Mesenchymal stem cell (in vitro differentiated cells and primary cell): ENCODE measurements at regions not wholly inside any gene's neighbourhood (a gene's known extent, or its start where the extent isn't known, plus 50 kb on each side); places are given as distances from the start of the nearest gene placed in this dataset.

Experiments
- DNase-seq: peaks from one replicate; pipeline ENCODE4 v3.0.0-alpha.2; 2013
- H2AFZ ChIP-seq: one replicate; pipeline ENCODE4 v1.6.1; 2013; ENCODE audit warnings: low read depth, mild to moderate bottlenecking, control low read depth, inconsistent platforms, low read length, moderate library complexity
- H2AK5ac ChIP-seq: 2 replicates; pipeline ENCODE4 v1.6.1; 2013; ENCODE audit warnings: low read length, moderate library complexity, mild to moderate bottlenecking, inconsistent platforms; ENCODE audit not compliant: severe bottlenecking
- H2BK120ac ChIP-seq: one replicate; pipeline ENCODE4 v1.6.1; 2013; ENCODE audit warnings: low read depth, mild to moderate bottlenecking, inconsistent platforms, low read length, moderate library complexity
- H2BK12ac ChIP-seq, 2 experiments: one replicate each; pipeline ENCODE4 v1.6.1; 2013; ENCODE audit warnings: inconsistent platforms in 2 of 2, low read length in 2 of 2, mild to moderate bottlenecking in 2 of 2, moderate library complexity in 2 of 2, control low read depth in 1 of 2
- H2BK15ac ChIP-seq: one replicate; pipeline ENCODE4 v1.6.1; 2013; ENCODE audit warnings: mild to moderate bottlenecking, low read depth, inconsistent platforms; ENCODE audit not compliant: poor library complexity, severe bottlenecking
- H2BK5ac ChIP-seq: 2 replicates; pipeline ENCODE4 v1.6.1; 2013; ENCODE audit warnings: low read depth, mild to moderate bottlenecking, low read length, control low read depth, inconsistent platforms; ENCODE audit not compliant: poor library complexity, severe bottlenecking
- H3K14ac ChIP-seq, 2 experiments: one replicate each; pipeline ENCODE4 v1.6.1; 2013; ENCODE audit warnings: inconsistent platforms in 2 of 2, low read length in 2 of 2, control low read depth in 1 of 2, mild to moderate bottlenecking in 1 of 2, moderate library complexity in 1 of 2
- H3K18ac ChIP-seq, 2 experiments: one replicate each; pipeline ENCODE4 v1.6.1; 2013; ENCODE audit warnings: inconsistent platforms in 2 of 2, low read length in 2 of 2, control low read depth in 1 of 2, low read depth in 1 of 2, mild to moderate bottlenecking in 1 of 2
- H3K23ac ChIP-seq, 2 experiments: one replicate each; pipeline ENCODE4 v1.6.1; 2013; ENCODE audit warnings: inconsistent platforms in 2 of 2, low read length in 2 of 2, mild to moderate bottlenecking in 2 of 2, moderate library complexity in 2 of 2, control low read depth in 1 of 2
- H3K27ac ChIP-seq: 2 replicates; pipeline ENCODE4 v1.5.1; 2013; ENCODE audit warnings: mild to moderate bottlenecking, moderate library complexity, low read length, control low read depth, inconsistent platforms; ENCODE audit not compliant: poor library complexity, severe bottlenecking
- H3K27me3 ChIP-seq, 2 experiments: 2 replicates each; pipeline versions ENCODE4 v1.6.1 to v1.7.0; 2013; ENCODE audit warnings: low read length in 2 of 2, mild to moderate bottlenecking in 2 of 2, moderate library complexity in 2 of 2, control low read depth in 1 of 2, inconsistent platforms in 1 of 2; ENCODE audit not compliant: control insufficient read depth in 1 of 2, insufficient read depth in 1 of 2
- H3K36me3 ChIP-seq, 2 experiments: 2 replicates each; pipeline versions ENCODE4 v1.6.1 to v1.7.0; 2013; ENCODE audit warnings: low read length in 2 of 2, control low read depth in 1 of 2, inconsistent platforms in 1 of 2, low read depth in 1 of 2, mild to moderate bottlenecking in 1 of 2; ENCODE audit not compliant: insufficient read depth in 2 of 2, control insufficient read depth in 1 of 2
- H3K4ac ChIP-seq, 2 experiments: one replicate each; pipeline ENCODE4 v1.6.1; 2013; ENCODE audit warnings: inconsistent platforms in 2 of 2, low read length in 2 of 2, mild to moderate bottlenecking in 2 of 2, moderate library complexity in 2 of 2, control low read depth in 1 of 2, low read depth in 1 of 2
- H3K4me1 ChIP-seq: 2 replicates; pipeline ENCODE4 v1.6.1; 2013; ENCODE audit warnings: low read depth, low read length, control low read depth; ENCODE audit not compliant: control insufficient read depth, insufficient read depth
- H3K4me2 ChIP-seq: 2 replicates; pipeline ENCODE4 v1.6.1; 2013; ENCODE audit warnings: low read length, mild to moderate bottlenecking, inconsistent platforms; ENCODE audit not compliant: poor library complexity, severe bottlenecking
- H3K4me3 ChIP-seq, 2 experiments: 2 replicates each; pipeline versions ENCODE4 v1.5.1 to v1.7.0; 2013; ENCODE audit warnings: low read length in 2 of 2, mild to moderate bottlenecking in 2 of 2, control low read depth in 1 of 2, low read depth in 1 of 2; ENCODE audit not compliant: insufficient read depth in 1 of 2
- H3K79me1 ChIP-seq: replicated peaks from 2 replicates; pipeline ENCODE4 v1.6.1; 2013; ENCODE audit warnings: mild to moderate bottlenecking, control low read depth, low read length, inconsistent platforms; ENCODE audit not compliant: poor library complexity, severe bottlenecking
- H3K9ac ChIP-seq: 2 replicates; pipeline ENCODE4 v1.7.0; 2013; ENCODE audit warnings: mild to moderate bottlenecking, low read length, moderate library complexity
- H3K9me3 ChIP-seq: 2 replicates; pipeline ENCODE4 v1.7.0; 2013; ENCODE audit warnings: mild to moderate bottlenecking, low read length; ENCODE audit not compliant: control insufficient read depth
- H4K8ac ChIP-seq: one replicate; pipeline ENCODE4 v1.6.1; 2013; ENCODE audit warnings: inconsistent platforms, mild to moderate bottlenecking, low read length, moderate library complexity
- H4K91ac ChIP-seq: one replicate; pipeline ENCODE4 v1.6.1; 2013; ENCODE audit warnings: mild to moderate bottlenecking, low read length, inconsistent platforms
- WGBS: methylation state at CpG from one replicate; pipeline ENCODE4 v1.1.7; 2013; ENCODE audit warnings: mixed read lengths; 5-methylcytosine and 5-hydroxymethylcytosine counted together

GRCh38 chr1:187903223-187903622 lies 1074.5 kb downstream of the PLA2G4A start:
- Histone ChIP-seq H2AK5ac (no peak overlapping the region), H2BK15ac (no peak overlapping the region), H3K79me1 (no peaks in the 10 kb centered on the region), H3K9me3 (no peaks in the 10 kb centered on the region), H3K4me2 (no peak overlapping the region), H3K23ac (no peak overlapping the region), H3K27ac (no peak overlapping the region), H3K18ac (no peak overlapping the region), H3K4me1 (no peaks in the 10 kb centered on the region), H2BK5ac (no peak overlapping the region), H3K4me3 (no peak overlapping the region), H2BK120ac (no peak overlapping the region), H3K4ac (no peak overlapping the region), H2AFZ (no peak overlapping the region), H3K36me3 (no peaks in the 10 kb centered on the region), H3K14ac (no peak overlapping the region), H2BK12ac (no peak overlapping the region), H3K9ac (no peak overlapping the region), H4K8ac (no peak overlapping the region), H4K91ac (no peak overlapping the region), H3K27me3 (no peaks in the 10 kb centered on the region)
- no peak for DNase-seq
- no CpG with 5 or more reads among the region's 1 CpG for WGBS

DNA sequence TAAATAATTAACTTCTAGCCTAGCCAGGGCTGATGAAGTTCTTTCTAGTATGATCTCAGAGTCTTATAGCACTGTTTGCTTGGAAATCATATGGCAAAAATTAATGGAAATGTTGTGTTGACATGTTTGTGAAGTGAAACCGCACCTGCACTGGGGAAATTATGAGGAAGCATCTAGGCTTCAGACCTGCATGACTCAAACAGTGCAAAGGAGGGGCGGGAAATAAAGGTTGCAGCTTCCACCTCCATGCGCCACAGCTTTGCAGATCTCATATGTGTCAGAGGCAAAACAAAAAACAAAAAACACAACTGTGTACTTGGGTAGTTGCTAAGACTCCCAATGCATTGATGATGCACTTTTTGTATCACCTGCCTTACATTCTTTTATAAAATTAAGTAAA lies 1080.6 kb downstream of the PLA2G4A start:
- H2BK5ac ChIP-seq = no peak overlapping the region
- no peak overlapping the region for H3K23ac ChIP-seq
- H2AFZ ChIP-seq = no peak overlapping the region
- H3K4ac ChIP-seq = no peak overlapping the region
- no peak overlapping the region for H3K18ac ChIP-seq
- no peak overlapping the region for H2AK5ac ChIP-seq
- H3K27ac ChIP-seq = no peak overlapping the region
- H3K4me3 ChIP-seq = no peak overlapping the region
- DNase-seq = no peak
- H3K9me3 ChIP-seq = no peaks in the 10 kb centered on the region
- H3K4me1 ChIP-seq = no peaks in the 10 kb centered on the region
- no peaks in the 10 kb centered on the region for H3K79me1 ChIP-seq
- H3K9ac ChIP-seq = no peak overlapping the region
- no peaks in the 10 kb centered on the region for H3K36me3 ChIP-seq
- H2BK15ac ChIP-seq = no peak overlapping the region
- H4K8ac ChIP-seq = no peak overlapping the region
- WGBS = 98% methylated on average over 3 of the region's 3 CpGs
- H2BK12ac ChIP-seq = no peak overlapping the region
- no peak overlapping the region for H3K14ac ChIP-seq
- H3K4me2 ChIP-seq = no peak overlapping the region
- no peaks in the 10 kb centered on the region for H3K27me3 ChIP-seq
- H2BK120ac ChIP-seq = no peak overlapping the region
- H4K91ac ChIP-seq = no peak overlapping the region

GRCh38 chr1:187911820-187912219 lies 1083.1 kb downstream of the PLA2G4A start:
- Histone ChIP-seq H2BK5ac (no peak overlapping the region), H3K9ac (no peak overlapping the region), H3K18ac (no peak overlapping the region), H4K8ac (no peak overlapping the region), H3K14ac (no peak overlapping the region), H2BK15ac (no peak overlapping the region), H2BK12ac (no peak overlapping the region), H3K79me1 (no peaks in the 10 kb centered on the region), H2AK5ac (no peak overlapping the region), H2BK120ac (no peak overlapping the region), H3K27me3 (no peaks in the 10 kb centered on the region), H3K4me3 (no peak overlapping the region), H3K23ac (no peak overlapping the region), H3K27ac (no peak overlapping the region), H3K4me1 (no peaks in the 10 kb centered on the region), H3K9me3 (no peaks in the 10 kb centered on the region), H2AFZ (no peak overlapping the region), H3K4me2 (no peak overlapping the region), H4K91ac (no peak overlapping the region), H3K36me3 (no peaks in the 10 kb centered on the region), H3K4ac (no peak overlapping the region)
- DNase-seq = no peak

DNA sequence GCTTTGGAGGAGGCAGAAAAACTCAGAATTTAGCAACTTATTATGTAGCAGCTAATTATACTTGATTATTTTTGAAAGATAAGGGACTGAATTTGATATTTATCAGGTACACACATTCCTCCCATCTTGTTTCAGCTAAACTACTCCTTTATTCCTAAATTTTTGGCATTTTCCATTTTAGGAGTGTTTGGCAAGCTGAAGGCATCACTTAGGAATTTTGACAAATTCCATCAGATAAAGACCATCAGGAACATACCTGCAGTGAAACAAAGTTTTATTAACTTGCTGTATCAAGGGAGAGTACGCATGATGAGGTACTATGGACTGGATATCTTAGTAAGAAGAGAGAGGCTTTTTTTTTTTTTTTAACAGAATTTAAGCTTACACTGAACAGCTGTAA lies 1092.2 kb downstream of the PLA2G4A start:
- Histone ChIP-seq H3K4ac (no peak overlapping the region), H2BK15ac (no peak overlapping the region), H3K4me2 (no peak overlapping the region), H3K9ac (no peak overlapping the region), H2BK12ac (no peak overlapping the region), H3K27me3 (no peaks in the 10 kb centered on the region), H2BK120ac (no peak overlapping the region), H3K4me1 (no peaks in the 10 kb centered on the region), H3K14ac (no peak overlapping the region), H2AFZ (no peak overlapping the region), H3K18ac (no peak overlapping the region), H4K8ac (no peak overlapping the region), H3K9me3 (no peaks in the 10 kb centered on the region), H3K36me3 (no peaks in the 10 kb centered on the region), H4K91ac (no peak overlapping the region), H3K4me3 (no peak overlapping the region), H3K79me1 (no peaks in the 10 kb centered on the region), H2AK5ac (no peak overlapping the region), H2BK5ac (no peak overlapping the region), H3K23ac (no peak overlapping the region), H3K27ac (no peak overlapping the region)
- 91% methylated on average over 1 of the region's 1 CpG for WGBS
- DNase-seq = no peak
